IMR-90 (cell line): ENCODE measurements at regions not wholly inside any gene's neighbourhood (a gene's known extent, or its start where the extent isn't known, plus 50 kb on each side); places are given as distances from the start of the nearest gene placed in this dataset.

Experiments used
- ATAC-seq: fragments of 200-7000 bp; cut with Tn5 transposase; 2 replicates; pipeline ENCODE4 v1.9.1; 2020; ENCODE audit warnings: low read depth, mild to moderate bottlenecking, moderate library complexity
- BruUV-seq: library from RNA; stranded (reverse); fragments of 400-500 nt; replicated peaks from 2 replicates; lab custom pipeline; 2021; lab: Mats Ljungman, UMichigan
- CTCF ChIA-PET: fragments of 300-600 bp; formaldehyde crosslinking; extraction: SDS; loops from one replicate; lab custom pipeline; 2021; ENCODE audit warnings: antibody characterized with exemption; lab: Yijun Ruan, JAX
- POLR2A ChIA-PET: fragments of 300-600 bp; sonication (Branson Sonifier 250); formaldehyde crosslinking; loops from one replicate; lab custom pipeline; 2022; ENCODE audit warnings: antibody characterized with exemption; ENCODE audit not compliant: unreplicated experiment; lab: Charles Lee
- DNase-seq: peaks from one replicate; pipeline ENCODE4 v3.0.0; 2013
- H2AFZ ChIP-seq: replicated peaks from 2 replicates; pipeline ENCODE3; 2013; ENCODE audit warnings: low read length, mild to moderate bottlenecking; ENCODE audit not compliant: poor library complexity
- H2AK5ac ChIP-seq: 2 replicates; pipeline ENCODE4 v1.6.1; 2013; ENCODE audit warnings: low read depth, low read length, inconsistent platforms
- H2AK9ac ChIP-seq: replicated peaks from 2 replicates; pipeline ENCODE3; 2013; ENCODE audit warnings: mild to moderate bottlenecking, low read depth, low read length, moderate library complexity; ENCODE audit not compliant: poor library complexity
- H2BK120ac ChIP-seq: 2 replicates; pipeline ENCODE4 v1.6.1; 2013; ENCODE audit warnings: low read depth, low read length, inconsistent platforms
- H2BK15ac ChIP-seq: 3 replicates; pipeline ENCODE4 v1.6.1; 2013; ENCODE audit warnings: low read depth, low read length, inconsistent platforms
- H2BK20ac ChIP-seq: 2 replicates; pipeline ENCODE4 v1.6.1; 2013; ENCODE audit warnings: low read depth, mild to moderate bottlenecking, inconsistent platforms, low read length, moderate library complexity
- H2BK5ac ChIP-seq: 2 replicates; pipeline ENCODE4 v1.6.1; 2013; ENCODE audit warnings: mild to moderate bottlenecking, low read depth, low read length, inconsistent platforms; ENCODE audit not compliant: poor library complexity, severe bottlenecking
- H3K14ac ChIP-seq: replicated peaks from 2 replicates; pipeline ENCODE4 v1.6.1; 2013; ENCODE audit warnings: low read depth, low read length, inconsistent platforms
- H3K18ac ChIP-seq: 2 replicates; pipeline ENCODE4 v1.6.1; 2013; ENCODE audit warnings: low read depth, low read length, control low read depth
- H3K23ac ChIP-seq: 2 replicates; pipeline ENCODE4 v1.6.1; 2013; ENCODE audit warnings: low read depth, low read length, inconsistent platforms
- H3K27ac ChIP-seq: 2 replicates; pipeline ENCODE4 v1.5.1; 2013; ENCODE audit warnings: mild to moderate bottlenecking, control low read depth, low read length; ENCODE audit not compliant: insufficient read depth
- H3K27me3 ChIP-seq: 2 replicates; pipeline ENCODE4 v1.6.1; 2013; ENCODE audit warnings: low read length; ENCODE audit not compliant: control insufficient read depth, insufficient read depth
- H3K36me3 ChIP-seq: 2 replicates; pipeline ENCODE4 v1.6.1; 2013; ENCODE audit warnings: low read length, mixed read lengths; ENCODE audit not compliant: control insufficient read depth, insufficient read depth
- H3K4ac ChIP-seq: 2 replicates; pipeline ENCODE4 v1.6.1; 2013; ENCODE audit warnings: low read depth, low read length, inconsistent platforms
- H3K4me1 ChIP-seq: 2 replicates; pipeline ENCODE4 v1.6.1; 2013; ENCODE audit warnings: low read length, mixed read lengths; ENCODE audit not compliant: control insufficient read depth, insufficient read depth
- H3K4me2 ChIP-seq: 2 replicates; pipeline ENCODE4 v1.6.1; 2013; ENCODE audit warnings: low read depth, mild to moderate bottlenecking, control low read depth, low read length, moderate library complexity
- H3K4me3 ChIP-seq: 2 replicates; pipeline ENCODE4 v1.5.1; 2013; ENCODE audit warnings: low read depth, mild to moderate bottlenecking, control low read depth, low read length, moderate library complexity; ENCODE audit not compliant: insufficient read depth
- H3K56ac ChIP-seq: 2 replicates; pipeline ENCODE4 v1.6.1; 2013; ENCODE audit warnings: low read length, inconsistent platforms; ENCODE audit not compliant: insufficient read depth; ENCODE audit errors: extremely low read depth
- H3K79me1 ChIP-seq, 2 experiments: 2 replicates each; pipeline ENCODE4 v1.6.1; 2013; ENCODE audit warnings: low read length in 2 of 2, inconsistent platforms in 1 of 2, low read depth in 1 of 2
- H3K9ac ChIP-seq: 2 replicates; pipeline ENCODE4 v1.6.1; 2013; ENCODE audit warnings: low read depth, low read length, control low read depth
- H3K9me1 ChIP-seq: 2 replicates; pipeline ENCODE4 v1.6.1; 2013; ENCODE audit warnings: low read length, inconsistent platforms; ENCODE audit not compliant: insufficient read depth
- H3K9me3 ChIP-seq: 2 replicates; pipeline ENCODE4 v1.6.1; 2013; ENCODE audit warnings: low read length; ENCODE audit not compliant: control insufficient read depth, insufficient read depth
- H4K20me1 ChIP-seq: 2 replicates; pipeline ENCODE4 v1.6.1; 2013; ENCODE audit warnings: low read length, inconsistent platforms; ENCODE audit not compliant: insufficient read depth
- H4K5ac ChIP-seq: 2 replicates; pipeline ENCODE4 v1.6.1; 2013; ENCODE audit warnings: mild to moderate bottlenecking, low read depth, low read length, control low read depth
- H4K8ac ChIP-seq, 2 experiments: 2 replicates each; pipeline ENCODE4 v1.6.1; 2013; ENCODE audit warnings: low read depth in 2 of 2, low read length in 2 of 2, control low read depth in 1 of 2, inconsistent platforms in 1 of 2
- H4K91ac ChIP-seq: 2 replicates; pipeline ENCODE4 v1.6.1; 2013; ENCODE audit warnings: low read depth, low read length, inconsistent platforms; ENCODE audit not compliant: insufficient read depth
- CEBPB ChIP-seq: IDR thresholded peaks from 2 replicates; pipeline ENCODE4 v1.6.1; 2012; ENCODE audit warnings: low read depth, low read length, improper control_type of control experiment
- CTCF ChIP-seq: conservative IDR thresholded peaks from 2 replicates; pipeline ENCODE4 v1.5.1; 2012; ENCODE audit warnings: mild to moderate bottlenecking, low read depth, low read length, improper control_type of control experiment
- ELK1 ChIP-seq: fragments of 150-350 bp; IDR thresholded peaks from 2 replicates; pipeline ENCODE4 v1.6.1; 2016; ENCODE audit warnings: low read depth, mild to moderate bottlenecking, low read length, moderate library complexity, borderline replicate concordance
- FOS ChIP-seq: fragments of 150-350 bp; IDR thresholded peaks from 2 replicates; pipeline ENCODE4 v1.6.1; 2016; ENCODE audit warnings: low read depth, low read length
- MAFK ChIP-seq: IDR thresholded peaks from 2 replicates; pipeline ENCODE4 v1.6.1; 2012; ENCODE audit warnings: low read depth, low read length, improper control_type of control experiment
- MXI1 ChIP-seq: IDR thresholded peaks from 2 replicates; pipeline ENCODE4 v1.6.1; 2012; ENCODE audit warnings: low read depth, mild to moderate bottlenecking, low read length, moderate library complexity, borderline replicate concordance
- NFE2L2 ChIP-seq: fragments of 150-350 bp; IDR thresholded peaks from 2 replicates; pipeline ENCODE4 v1.6.1; 2016; ENCODE audit warnings: low read depth, mild to moderate bottlenecking, low read length
- RAD21 ChIP-seq: IDR thresholded peaks from 2 replicates; pipeline ENCODE4 v1.6.1; 2012; ENCODE audit warnings: low read length, improper control_type of control experiment
- RFX5 ChIP-seq: IDR thresholded peaks from 2 replicates; pipeline ENCODE4 v1.8.0; 2012; ENCODE audit warnings: low read depth, mild to moderate bottlenecking, low read length, moderate library complexity
- USF2 ChIP-seq: fragments of 150-350 bp; IDR thresholded peaks from 2 replicates; pipeline ENCODE4 v1.6.1; 2017; ENCODE audit warnings: mild to moderate bottlenecking, antibody characterized with exemption, low read length, low read depth
- WGBS, 2 experiments: methylation state at CpG; one replicate each; pipeline versions ENCODE4 v1.1.5 to v1.1.7; 2013; ENCODE audit warnings: missing lambda C conversion rate in 2 of 2; ENCODE audit not compliant: insufficient read length in 1 of 2; ENCODE audit errors: extremely low coverage in 2 of 2; 5-methylcytosine and 5-hydroxymethylcytosine counted together
- dilution Hi-C: fragments of 300-500 bp; cut with HindIII; formaldehyde crosslinking; loops from one replicate; pipeline ENCODE4 v1.14.3; 2018; ENCODE audit warnings: low sequenced_read_pairs; ENCODE audit not compliant: unreplicated experiment
- in situ Hi-C: fragments of 300-500 bp; cut with MboI; formaldehyde crosslinking; loops from 3 replicates; pipeline ENCODE4 v1.14.3; 2019; ENCODE audit warnings: low sequenced_read_pairs, inconsistent platforms, mixed read lengths
- intact Hi-C: fragments of 100-400 bp; cut with micrococcal nuclease; formaldehyde crosslinking; loops from 2 replicates; pipeline ENCODE4 v1.10.0; 2022

GRCh38 chr1:238123201-238123600 is 232.5 kb upstream of the ZP4 start:
- Histone ChIP-seq H4K8ac (no peak overlapping the region), H3K9me1 (no peaks in the 10 kb centered on the region), H2AK9ac (no peak overlapping the region), H2AK5ac (no peak overlapping the region), H3K9me3 (peaks cover 6% of the 10 kb centered on the region; the same call in 1 of the 2 replicates), H4K91ac (no peak overlapping the region), H2BK120ac (no peak overlapping the region), H2BK15ac (no peak overlapping the region), H3K9ac (no peak overlapping the region), H3K4me2 (no peak overlapping the region), H3K18ac (no peak overlapping the region), H3K4me1 (no peaks in the 10 kb centered on the region), H3K4me3 (no peak overlapping the region), H3K79me1 (no peaks in the 10 kb centered on the region), H3K4ac (no peak overlapping the region), H3K14ac (no peak overlapping the region), H3K27ac (no peak overlapping the region), H2BK20ac (no peak overlapping the region), H3K27me3 (no peaks in the 10 kb centered on the region), H4K20me1 (no peaks in the 10 kb centered on the region), H3K56ac (no peak overlapping the region), H2BK5ac (no peak overlapping the region), H3K36me3 (no peaks in the 10 kb centered on the region), H3K23ac (no peak overlapping the region), H4K5ac (no peak overlapping the region), H2AFZ (no peak overlapping the region)
- ChIA-PET POLR2A (no interaction called here), CTCF (no interaction called here)
- no peak for DNase-seq
- no TSS peak for BruUV-seq
- in situ Hi-C loops (no loop called here), dilution Hi-C loops (no loop called here), intact Hi-C loops (no loop called here)
- WGBS, 2 experiments = no CpG with 5 or more reads among the region's 3 CpGs
- no peak for TF ChIP-seq CTCF
- no peak for TF ChIP-seq RAD21
- TF ChIP-seq NFE2L2 = no peak
- no peak for TF ChIP-seq MAFK
- TF ChIP-seq RFX5 = no peak
- TF ChIP-seq FOS = no peak
- TF ChIP-seq MXI1 = no peak
- TF ChIP-seq USF2 = no peak
- TF ChIP-seq ELK1 = no peak
- no peak for TF ChIP-seq CEBPB
- no peak for ATAC-seq
